Aorta (tissue), 5 donors: ENCODE measurements at regions not wholly inside any gene's neighbourhood (a gene's known extent, or its start where the extent isn't known, plus 50 kb on each side); places are given as distances from the start of the nearest gene placed in this dataset.

Experiments
- ATAC-seq: fragments of 200-7000 bp; cut with Tn5 transposase; one replicate; pipeline ENCODE4 v1.9.1; 2022; ENCODE audit warnings: moderate library complexity; ENCODE audit not compliant: low FRiP score
- DNase-seq, 2 donors: peaks; one replicate each; pipeline ENCODE4 v3.0.0-alpha.2; 2020
- H3K27ac ChIP-seq, 2 donors: one replicate each; pipeline ENCODE4 v1.5.1; 2013; ENCODE audit warnings: low read length in 2 of 2, mild to moderate bottlenecking in 2 of 2, moderate library complexity in 2 of 2, control low read depth in 1 of 2, inconsistent platforms in 1 of 2, low read depth in 1 of 2
- H3K27me3 ChIP-seq, 2 donors: one replicate each; pipeline ENCODE4 v1.6.1; 2013; ENCODE audit warnings: control low read depth in 1 of 2, low read length in 1 of 2, mild to moderate bottlenecking in 1 of 2, moderate library complexity in 1 of 2; ENCODE audit not compliant: insufficient read depth in 2 of 2, control insufficient read depth in 1 of 2
- H3K36me3 ChIP-seq, 2 donors: one replicate each; pipeline ENCODE4 v1.6.1; 2013; ENCODE audit warnings: control low read depth in 1 of 2, low read length in 1 of 2, mild to moderate bottlenecking in 1 of 2; ENCODE audit not compliant: insufficient read depth in 2 of 2, control insufficient read depth in 1 of 2
- H3K4me1 ChIP-seq, 2 donors: one replicate each; pipeline ENCODE4 v1.6.1; 2013; ENCODE audit warnings: low read length in 2 of 2, control low read depth in 1 of 2, mild to moderate bottlenecking in 1 of 2, moderate library complexity in 1 of 2; ENCODE audit not compliant: insufficient read depth in 2 of 2, control insufficient read depth in 1 of 2
- H3K4me3 ChIP-seq, 2 donors: one replicate each; pipeline ENCODE4 v1.5.1; 2013; ENCODE audit warnings: low read length in 2 of 2, control low read depth in 1 of 2, mild to moderate bottlenecking in 1 of 2
- H3K9me3 ChIP-seq: one replicate; pipeline ENCODE4 v1.6.1; 2013; ENCODE audit warnings: mild to moderate bottlenecking, low read length; ENCODE audit not compliant: control insufficient read depth
- WGBS, 2 donors: extraction: QIAGEN DNeasy Blood & Tissue Kit; methylation state at CpG; one replicate each; pipeline ENCODE4 v1.1.7; 2013; 5-methylcytosine and 5-hydroxymethylcytosine counted together
- intact Hi-C, 2 donors: fragments of 100-400 bp; cut with DNase I; formaldehyde crosslinking; loops; one replicate each; pipeline versions ENCODE4 v1.14.2 to v1.15.0; 2022
- donor health status: healthy with polysubstance abuse.
- donor health status: Bipolar disorder and iron deficiency.
- donor health status: DM: no; HTN: no; CAD: no.
- donor health status: DM: no; HTN: no; CAD: no.
- donor health status: DM: yes; HTN: yes; CAD: no.

- no peaks in the 10 kb centered on the region for H3K36me3 ChIP-seq
- H3K4me1 ChIP-seq = no peaks in the 10 kb centered on the region
- H3K4me3 ChIP-seq = no peak overlapping the region
- H3K27ac ChIP-seq = no peak overlapping the region
- DNase-seq = no peak
- H3K27me3 ChIP-seq = no peaks in the 10 kb centered on the region
- WGBS, 2 donors = 82 to 88% methylated on average over 3 of the region's 3 CpGs
- no peaks in the 10 kb centered on the region for H3K9me3 ChIP-seq
- no peak for ATAC-seq
- intact Hi-C loops = no loop called here
These were observed 78.8 kb upstream of the NECTIN1 start for GRCh38 chr11:119807841-119808240.

GRCh38 chr11:119807402-119807801 is 78.4 kb upstream of the NECTIN1 start:
- Histone ChIP-seq H3K4me3 (no peak overlapping the region), H3K9me3 (no peaks in the 10 kb centered on the region)

GRCh38 chr11:119806064-119806915 is 77.3 kb upstream of the NECTIN1 start:
- Histone ChIP-seq H3K27ac (no peak overlapping the region), H3K27me3 (no peaks in the 10 kb centered on the region), H3K9me3 (no peaks in the 10 kb centered on the region), H3K4me3 (no peak overlapping the region), H3K36me3 (no peaks in the 10 kb centered on the region), H3K4me1 (no peaks in the 10 kb centered on the region)
- WGBS, 2 donors = 79 to 89% methylated on average over 8 of the region's 8 CpGs
- intact Hi-C loops = no loop called here
- DNase-seq (no peak), ATAC-seq (no peak)

More at GRCh38 chr11:119807402-119807801, 78.4 kb upstream of the NECTIN1 start:
- Histone ChIP-seq H3K4me1 (no peaks in the 10 kb centered on the region), H3K27ac (no peak overlapping the region), H3K27me3 (no peaks in the 10 kb centered on the region), H3K36me3 (no peaks in the 10 kb centered on the region)
- intact Hi-C loops = no loop called here
- whole genome bisulfite sequencing, 2 donors = 91 to 92% methylated on average over 5 of the region's 5 CpGs
- no peak for ATAC-seq
- DNase-seq = no peak

DNA sequence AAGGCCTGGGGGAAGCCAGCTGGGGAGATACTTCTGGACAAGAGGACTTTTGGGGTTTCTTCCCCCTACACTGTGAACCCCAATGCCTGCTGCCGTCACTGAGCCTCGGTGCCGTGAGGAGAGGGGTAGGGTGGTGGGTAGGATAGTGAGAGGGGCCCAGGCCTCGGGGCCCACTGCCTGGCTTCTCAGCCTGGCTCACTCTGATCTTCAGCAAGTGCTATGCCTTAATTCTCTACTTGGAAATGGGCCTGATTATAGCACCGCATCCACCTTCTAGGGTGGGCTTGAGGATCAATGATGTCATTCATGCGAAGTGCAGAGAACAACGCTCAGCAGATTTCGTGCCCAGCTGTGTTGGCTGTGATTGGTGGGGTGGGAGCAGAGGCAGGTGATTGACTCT is 76.7 kb upstream of the NECTIN1 start:
- no peaks in the 10 kb centered on the region for H3K9me3 ChIP-seq
- intact Hi-C loops = no loop called here
- ATAC-seq (no peak), DNase-seq (no peak)
- no peaks in the 10 kb centered on the region for H3K4me1 ChIP-seq
- H3K27me3 ChIP-seq = no peaks in the 10 kb centered on the region
- H3K27ac ChIP-seq = no peak overlapping the region
- H3K4me3 ChIP-seq = no peak overlapping the region
- 92 to 93% methylated on average over 8 of the region's 8 CpGs for WGBS, 2 donors
- H3K36me3 ChIP-seq = no peaks in the 10 kb centered on the region

- H3K27ac ChIP-seq = no peak overlapping the region
- H3K36me3 ChIP-seq = no peaks in the 10 kb centered on the region
- no peak for ATAC-seq
- H3K4me3 ChIP-seq = no peak overlapping the region
- H3K9me3 ChIP-seq = no peaks in the 10 kb centered on the region
- DNase-seq = peak in 1 of 2 donors; percentile 67
- 92 to 95% methylated on average over 5 of the region's 5 CpGs for WGBS, 2 donors
- H3K27me3 ChIP-seq = no peaks in the 10 kb centered on the region
- intact Hi-C loops = no loop called here
- H3K4me1 ChIP-seq = no peaks in the 10 kb centered on the region
These were observed 75.7 kb upstream of the NECTIN1 start for GRCh38 chr11:119804698-119805097.

GRCh38 chr11:119803726-119804294 is 74.8 kb upstream of the NECTIN1 start:
- ATAC-seq (no peak), DNase-seq (peak in 1 of 2 donors; percentile 40)
- 83 to 92% methylated on average over 5 to 6 of the region's 6 CpGs for WGBS, 2 donors
- intact Hi-C loops = no loop called here
- H3K4me1 ChIP-seq = no peaks in the 10 kb centered on the region
- H3K4me3 ChIP-seq = no peak overlapping the region
- no peak overlapping the region for H3K27ac ChIP-seq
- no peaks in the 10 kb centered on the region for H3K9me3 ChIP-seq
- no peaks in the 10 kb centered on the region for H3K27me3 ChIP-seq
- H3K36me3 ChIP-seq = no peaks in the 10 kb centered on the region

DNA sequence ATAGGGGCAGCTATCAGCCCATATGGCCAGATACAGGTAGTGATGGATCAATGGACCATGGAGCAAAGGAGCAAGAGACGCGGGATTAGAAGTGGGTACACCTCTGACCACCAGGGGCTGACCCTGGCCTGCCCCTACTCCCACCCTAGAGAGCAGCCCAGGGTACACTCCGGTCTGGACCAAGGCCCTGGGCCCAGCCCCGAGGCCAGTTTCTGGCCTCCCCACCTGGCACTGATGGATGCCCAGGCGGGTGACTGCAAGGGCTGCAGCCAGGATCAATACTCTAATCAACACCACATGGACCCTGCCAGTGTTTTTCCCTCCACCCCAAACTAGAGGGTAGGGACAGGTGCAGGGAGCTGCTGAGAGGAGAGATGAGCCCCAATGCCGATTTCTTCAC is 74.1 kb upstream of the NECTIN1 start:
- DNase-seq = peak in 1 of 2 donors; percentile 69
- 74 to 83% methylated on average over 6 of the region's 6 CpGs for WGBS, 2 donors
- Histone ChIP-seq H3K36me3 (no peaks in the 10 kb centered on the region), H3K4me1 (no peaks in the 10 kb centered on the region), H3K9me3 (no peaks in the 10 kb centered on the region), H3K4me3 (no peak overlapping the region), H3K27ac (no peak overlapping the region), H3K27me3 (no peaks in the 10 kb centered on the region)
- ATAC-seq = no peak
- intact Hi-C loops = no loop called here

- WGBS, 2 donors = 86 to 88% methylated on average over 5 of the region's 5 CpGs
- no peaks in the 10 kb centered on the region for H3K36me3 ChIP-seq
- no peaks in the 10 kb centered on the region for H3K4me1 ChIP-seq
- no peak for DNase-seq
- no peak overlapping the region for H3K4me3 ChIP-seq
- no peak overlapping the region for H3K27ac ChIP-seq
- H3K27me3 ChIP-seq = no peaks in the 10 kb centered on the region
- no peaks in the 10 kb centered on the region for H3K9me3 ChIP-seq
- ATAC-seq = no peak
- intact Hi-C loops = no loop called here
These were observed 73.7 kb upstream of the NECTIN1 start for GRCh38 chr11:119802670-119803069.

GRCh38 chr11:119800619-119801018 is 71.6 kb upstream of the NECTIN1 start:
- 95 to 99% methylated on average over 5 of the region's 5 CpGs for WGBS, 2 donors
- H3K4me3 ChIP-seq = no peak overlapping the region
- no peak overlapping the region for H3K27ac ChIP-seq
- DNase-seq (peak in 1 of 2 donors; percentile 31), ATAC-seq (no peak)
- no peaks in the 10 kb centered on the region for H3K9me3 ChIP-seq
- H3K36me3 ChIP-seq = no peaks in the 10 kb centered on the region
- H3K27me3 ChIP-seq = no peaks in the 10 kb centered on the region
- intact Hi-C loops = no loop called here
- H3K4me1 ChIP-seq = no peaks in the 10 kb centered on the region
